WI38 (cell line): ENCODE measurements at regions not wholly inside any gene's neighbourhood (a gene's known extent, or its start where the extent isn't known, plus 50 kb on each side); places are given as distances from the start of the nearest gene placed in this dataset.

ENCODE experiments used
- H3K4me3 ChIP-seq: 2 replicates; pipeline ENCODE4 v1.5.1; 2011; ENCODE audit warnings: low read depth, mild to moderate bottlenecking, control low read depth, low read length
- CTCF ChIP-seq: IDR thresholded peaks from 2 replicates; pipeline ENCODE4 v1.5.1; 2012; ENCODE audit warnings: low read depth, mild to moderate bottlenecking, control low read depth, low read length

GRCh38 chr7:130831322-130831721 lies 97.3 kb upstream of the KLF14 start:
- no peak for TF ChIP-seq CTCF
- no peak overlapping the region for H3K4me3 ChIP-seq

GRCh38 chr7:130831817-130832481 lies 97.9 kb upstream of the KLF14 start:
- TF ChIP-seq CTCF: peak; percentile 24; the same call in 1 of the 2 replicates
- H3K4me3 ChIP-seq: no peak overlapping the region

- H3K4me3 ChIP-seq: no peak overlapping the region
- TF ChIP-seq CTCF: no peak
Measured at GRCh38 chr7:130838738-130839137, 104.7 kb upstream of the KLF14 start.

GRCh38 chr7:130840599-130840998 lies 106.6 kb upstream of the KLF14 start:
- TF ChIP-seq CTCF: no peak
- H3K4me3 ChIP-seq: no peak overlapping the region

- no peak overlapping the region for H3K4me3 ChIP-seq
- TF ChIP-seq CTCF: no peak
Measured at GRCh38 chr7:130841416-130841815, 107.4 kb upstream of the KLF14 start.

- TF ChIP-seq CTCF: no peak
Measured at GRCh38 chr7:130843703-130844102, 109.7 kb upstream of the KLF14 start.

GRCh38 chr7:130844811-130845580 lies 111.0 kb upstream of the KLF14 start:
- no peak for TF ChIP-seq CTCF
- peak overlapping the region; percentile 43 for H3K4me3 ChIP-seq

More at GRCh38 chr7:130843703-130844102, 109.7 kb upstream of the KLF14 start:
- no peak overlapping the region for H3K4me3 ChIP-seq
